ENCODE measurements at regions not wholly inside any gene's neighbourhood (a gene's known extent, or its start where the extent isn't known, plus 50 kb on each side); places are given as distances from the start of the nearest gene placed in this dataset.

GRCh38 chr5:58057324-58057723 is 402.6 kb downstream of the PLK2 start:
- TF ChIP-seq EGR1 (IDR thresholded peaks at IDR 0.05; ENCODE audit: low read depth in 2 of 2) (no peak), TAF1 (conservative IDR thresholded peaks at IDR 0.05) (no peak), ATF3 (IDR thresholded peaks at IDR 0.05) (no peak), MAX (IDR thresholded peaks at IDR 0.05) (no peak), HNF4A (conservative IDR thresholded peaks at IDR 0.05) (no peak), HNF4G (IDR thresholded peaks at IDR 0.05) (no peak), RAD21 (IDR thresholded peaks at IDR 0.05) (no peak)
- TF ChIP-seq, protein P1, sequence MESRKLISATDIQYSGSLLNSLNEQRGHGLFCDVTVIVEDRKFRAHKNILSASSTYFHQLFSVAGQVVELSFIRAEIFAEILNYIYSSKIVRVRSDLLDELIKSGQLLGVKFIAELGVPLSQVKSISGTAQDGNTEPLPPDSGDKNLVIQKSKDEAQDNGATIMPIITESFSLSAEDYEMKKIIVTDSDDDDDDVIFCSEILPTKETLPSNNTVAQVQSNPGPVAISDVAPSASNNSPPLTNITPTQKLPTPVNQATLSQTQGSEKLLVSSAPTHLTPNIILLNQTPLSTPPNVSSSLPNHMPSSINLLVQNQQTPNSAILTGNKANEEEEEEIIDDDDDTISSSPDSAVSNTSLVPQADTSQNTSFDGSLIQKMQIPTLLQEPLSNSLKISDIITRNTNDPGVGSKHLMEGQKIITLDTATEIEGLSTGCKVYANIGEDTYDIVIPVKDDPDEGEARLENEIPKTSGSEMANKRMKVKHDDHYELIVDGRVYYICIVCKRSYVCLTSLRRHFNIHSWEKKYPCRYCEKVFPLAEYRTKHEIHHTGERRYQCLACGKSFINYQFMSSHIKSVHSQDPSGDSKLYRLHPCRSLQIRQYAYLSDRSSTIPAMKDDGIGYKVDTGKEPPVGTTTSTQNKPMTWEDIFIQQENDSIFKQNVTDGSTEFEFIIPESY (IDR thresholded peaks at IDR 0.05), result no peak
- Histone ChIP-seq H3K9me3 (ENCODE audit: control insufficient read depth in 4 of 4, low read length in 3 of 4) (peaks cover 0 to 5% (median 0%) of the 10 kb centered on the region in 4 donors), H3K9ac (ENCODE audit: low read depth in 1 of 2, low read length in 2 of 2) (no peak overlapping the region), H3K36me3 (ENCODE audit: control insufficient read depth in 4 of 4, insufficient read depth in 3 of 4, low read depth in 1 of 4, low read length in 3 of 4) (no peaks in the 10 kb centered on the region), H3K4me1 (ENCODE audit: control insufficient read depth in 4 of 4, insufficient read depth in 4 of 4, low read length in 3 of 4) (no peaks in the 10 kb centered on the region), H3K4me3 (ENCODE audit: low read depth in 1 of 3, low read length in 3 of 3) (no peak overlapping the region), H3K27me3 (ENCODE audit: control insufficient read depth in 4 of 4, insufficient read depth in 4 of 4, low read length in 3 of 4) (no peaks in the 10 kb centered on the region), H3K27ac (ENCODE audit: low read depth in 1 of 2, low read length in 2 of 2) (no peak overlapping the region)
- 85% methylated on average over 4 of the region's 4 CpGs for WGBS
- DNase-seq (ENCODE audit: low spot score), result no peak

DNA sequence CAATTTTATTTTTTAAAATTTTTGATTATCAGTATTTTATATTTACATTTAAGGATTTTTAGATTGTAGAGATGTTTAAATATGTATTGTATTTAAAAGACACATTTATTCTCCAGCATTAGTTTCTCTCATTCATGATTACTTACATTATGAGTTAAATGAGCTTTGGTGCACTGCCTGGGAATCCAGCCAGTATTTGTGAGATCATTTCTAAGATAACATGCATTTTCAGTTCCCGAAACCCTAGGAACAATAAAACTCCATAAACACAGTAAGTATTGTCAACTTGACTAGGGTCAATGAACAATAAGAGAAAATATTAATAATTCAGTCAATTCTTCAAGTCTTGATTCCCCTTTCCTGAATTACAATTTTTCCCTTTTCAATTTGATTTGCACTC is 403.3 kb downstream of the PLK2 start:
- no peak for DNase-seq (ENCODE audit: low spot score)
- 72% methylated on average over 1 of the region's 1 CpG for WGBS

More for the DNA sequence above, 403.3 kb downstream of the PLK2 start:
- Histone ChIP-seq H3K9ac (ENCODE audit: low read depth in 1 of 2, low read length in 2 of 2) (no peak overlapping the region), H3K4me3 (ENCODE audit: low read depth in 1 of 3, low read length in 3 of 3) (no peak overlapping the region), H3K27me3 (ENCODE audit: control insufficient read depth in 4 of 4, insufficient read depth in 4 of 4, low read length in 3 of 4) (no peaks in the 10 kb centered on the region), H3K27ac (ENCODE audit: low read depth in 1 of 2, low read length in 2 of 2) (no peak overlapping the region), H3K36me3 (ENCODE audit: control insufficient read depth in 4 of 4, insufficient read depth in 3 of 4, low read depth in 1 of 4, low read length in 3 of 4) (no peaks in the 10 kb centered on the region), H3K9me3 (ENCODE audit: control insufficient read depth in 4 of 4, low read length in 3 of 4) (peaks cover 0 to 5% (median 0%) of the 10 kb centered on the region in 4 donors), H3K4me1 (ENCODE audit: control insufficient read depth in 4 of 4, insufficient read depth in 4 of 4, low read length in 3 of 4) (no peaks in the 10 kb centered on the region)
- TF ChIP-seq MAX (IDR thresholded peaks at IDR 0.05), result no peak
- TF ChIP-seq TAF1 (conservative IDR thresholded peaks at IDR 0.05), result no peak
- TF ChIP-seq RXRA (IDR thresholded peaks at IDR 0.05), result no peak
- TF ChIP-seq EGR1 (IDR thresholded peaks at IDR 0.05; ENCODE audit: low read depth in 2 of 2), result no peak
- TF ChIP-seq HNF4G (IDR thresholded peaks at IDR 0.05), result no peak
- no peak for TF ChIP-seq FOXA2 (IDR thresholded peaks at IDR 0.05)
- TF ChIP-seq, protein P1 (IDR thresholded peaks at IDR 0.05), result no peak
- no peak for TF ChIP-seq SP1 (IDR thresholded peaks at IDR 0.05)
- TF ChIP-seq RAD21 (IDR thresholded peaks at IDR 0.05), result no peak
- no peak for TF ChIP-seq GABPA (IDR thresholded peaks at IDR 0.05 in 1 of 2, conservative IDR thresholded peaks at IDR 0.05 in 1 of 2)
- TF ChIP-seq, protein P2, sequence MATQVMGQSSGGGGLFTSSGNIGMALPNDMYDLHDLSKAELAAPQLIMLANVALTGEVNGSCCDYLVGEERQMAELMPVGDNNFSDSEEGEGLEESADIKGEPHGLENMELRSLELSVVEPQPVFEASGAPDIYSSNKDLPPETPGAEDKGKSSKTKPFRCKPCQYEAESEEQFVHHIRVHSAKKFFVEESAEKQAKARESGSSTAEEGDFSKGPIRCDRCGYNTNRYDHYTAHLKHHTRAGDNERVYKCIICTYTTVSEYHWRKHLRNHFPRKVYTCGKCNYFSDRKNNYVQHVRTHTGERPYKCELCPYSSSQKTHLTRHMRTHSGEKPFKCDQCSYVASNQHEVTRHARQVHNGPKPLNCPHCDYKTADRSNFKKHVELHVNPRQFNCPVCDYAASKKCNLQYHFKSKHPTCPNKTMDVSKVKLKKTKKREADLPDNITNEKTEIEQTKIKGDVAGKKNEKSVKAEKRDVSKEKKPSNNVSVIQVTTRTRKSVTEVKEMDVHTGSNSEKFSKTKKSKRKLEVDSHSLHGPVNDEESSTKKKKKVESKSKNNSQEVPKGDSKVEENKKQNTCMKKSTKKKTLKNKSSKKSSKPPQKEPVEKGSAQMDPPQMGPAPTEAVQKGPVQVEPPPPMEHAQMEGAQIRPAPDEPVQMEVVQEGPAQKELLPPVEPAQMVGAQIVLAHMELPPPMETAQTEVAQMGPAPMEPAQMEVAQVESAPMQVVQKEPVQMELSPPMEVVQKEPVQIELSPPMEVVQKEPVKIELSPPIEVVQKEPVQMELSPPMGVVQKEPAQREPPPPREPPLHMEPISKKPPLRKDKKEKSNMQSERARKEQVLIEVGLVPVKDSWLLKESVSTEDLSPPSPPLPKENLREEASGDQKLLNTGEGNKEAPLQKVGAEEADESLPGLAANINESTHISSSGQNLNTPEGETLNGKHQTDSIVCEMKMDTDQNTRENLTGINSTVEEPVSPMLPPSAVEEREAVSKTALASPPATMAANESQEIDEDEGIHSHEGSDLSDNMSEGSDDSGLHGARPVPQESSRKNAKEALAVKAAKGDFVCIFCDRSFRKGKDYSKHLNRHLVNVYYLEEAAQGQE (IDR thresholded peaks at IDR 0.05), result no peak
- no peak for TF ChIP-seq NR2F2 (IDR thresholded peaks at IDR 0.05)
- TF ChIP-seq FOXA1 (IDR thresholded peaks at IDR 0.05), result no peak

All from liver (tissue), 7 donors.